NCI-H2107 treated with DMSO at 0.1 percent for 48 hours (cell line): ENCODE measurements at regions not wholly inside any gene's neighbourhood (a gene's known extent, or its start where the extent isn't known, plus 50 kb on each side); places are given as distances from the start of the nearest gene placed in this dataset.

ENCODE experiments used
- DNase-seq: peaks from one replicate; lab custom pipeline; 2025; ENCODE audit not compliant: unreplicated experiment; lab: John Stamatoyannopoulos, UW

DNA sequence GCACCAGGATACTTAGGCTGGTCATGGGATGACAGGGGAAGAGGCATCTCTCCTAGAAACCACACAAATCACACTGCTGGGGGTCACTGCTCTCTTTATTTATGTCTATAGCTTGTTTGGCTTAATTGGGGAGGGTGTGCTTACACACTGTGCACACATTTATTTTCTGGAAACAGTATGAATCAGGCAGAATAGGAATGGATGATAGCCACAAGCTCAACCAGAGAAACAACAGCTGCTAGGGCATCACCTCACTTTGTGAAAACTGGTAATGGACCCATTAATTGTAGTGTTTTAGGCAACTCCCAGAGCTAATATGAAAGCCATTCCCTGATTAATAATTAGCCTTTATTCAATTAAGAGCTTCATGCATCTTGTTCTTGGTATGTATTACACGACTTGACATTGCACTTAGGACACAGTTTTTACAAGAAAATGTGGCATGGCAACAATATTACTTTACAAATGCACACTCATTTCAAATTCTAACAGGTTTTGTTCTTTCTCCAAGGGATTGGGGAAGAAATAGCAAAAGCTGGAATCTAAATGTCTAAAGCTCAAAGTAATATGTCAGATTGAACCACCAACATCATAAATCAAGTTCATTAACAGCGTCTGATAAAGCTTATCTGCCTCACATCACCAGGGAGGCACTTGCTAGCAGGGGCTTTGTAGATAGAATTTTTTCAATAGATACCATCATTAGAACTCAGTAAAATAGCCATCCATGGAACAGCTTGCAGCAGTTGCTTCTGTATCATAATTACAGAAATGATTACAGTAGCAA, 361.9 kb upstream of the FSHR start:
- DNase-seq: no peak

GRCh38 chr2:49514201-49514600, 359.9 kb upstream of the FSHR start:
- no peak for DNase-seq

- peak; percentile 20 for DNase-seq
Observed at GRCh38 chr2:49490710-49491109, 336.4 kb upstream of the FSHR start.

DNA sequence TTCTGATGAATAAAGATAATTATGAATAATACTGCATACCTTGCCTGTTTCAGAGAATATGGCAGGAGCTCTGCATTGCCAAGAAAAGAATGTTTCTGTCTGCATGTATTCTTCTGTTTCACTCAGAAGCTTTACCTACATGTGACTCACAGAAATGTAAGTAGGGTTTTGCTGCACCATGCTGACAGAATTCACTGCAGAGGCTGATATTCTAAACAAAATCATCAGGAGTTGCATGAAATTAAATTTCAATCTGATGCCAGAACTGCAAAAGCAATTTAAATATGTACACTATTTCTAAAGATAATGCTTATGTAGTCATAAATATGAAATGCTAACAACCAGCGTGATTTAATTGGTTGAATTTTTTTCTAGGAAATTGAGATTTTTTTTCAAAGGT, 332.8 kb upstream of the FSHR start:
- no peak for DNase-seq

- DNase-seq: no peak
Observed at GRCh38 chr2:49480520-49480919, 326.2 kb upstream of the FSHR start.

DNA sequence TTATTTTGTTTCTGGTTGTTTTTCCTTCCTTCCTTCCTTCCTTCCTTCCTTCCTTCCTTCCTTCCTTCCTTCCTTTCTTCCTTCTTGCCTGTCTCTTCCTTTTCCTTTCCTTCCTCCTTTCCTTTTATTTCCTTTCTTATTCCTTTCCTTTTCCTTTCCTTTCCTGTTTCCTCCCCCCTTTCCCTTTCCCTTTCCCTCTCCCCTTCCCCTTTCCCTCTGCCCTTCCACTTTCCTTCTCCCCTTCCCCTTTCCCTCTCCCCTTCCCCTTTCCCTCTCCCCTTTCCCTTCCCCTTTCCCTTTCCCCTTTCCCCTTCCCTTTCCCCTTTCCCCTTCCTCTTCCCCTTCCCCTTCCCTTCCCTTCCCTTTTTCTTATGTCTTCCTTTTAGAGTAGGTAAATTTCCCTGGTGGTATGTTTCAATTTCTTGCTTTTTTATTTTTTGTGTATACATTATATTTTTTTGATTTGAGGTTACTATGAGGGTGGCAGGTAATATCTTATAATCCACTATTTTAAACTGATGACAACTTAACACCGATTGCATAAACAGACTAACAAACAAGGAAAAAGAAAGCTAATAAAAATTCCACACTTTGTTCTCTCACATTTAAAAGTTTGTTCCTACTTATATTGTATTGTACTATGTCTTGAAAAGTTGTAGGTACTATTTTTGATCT, 311.0 kb upstream of the FSHR start:
- no peak for DNase-seq

DNA sequence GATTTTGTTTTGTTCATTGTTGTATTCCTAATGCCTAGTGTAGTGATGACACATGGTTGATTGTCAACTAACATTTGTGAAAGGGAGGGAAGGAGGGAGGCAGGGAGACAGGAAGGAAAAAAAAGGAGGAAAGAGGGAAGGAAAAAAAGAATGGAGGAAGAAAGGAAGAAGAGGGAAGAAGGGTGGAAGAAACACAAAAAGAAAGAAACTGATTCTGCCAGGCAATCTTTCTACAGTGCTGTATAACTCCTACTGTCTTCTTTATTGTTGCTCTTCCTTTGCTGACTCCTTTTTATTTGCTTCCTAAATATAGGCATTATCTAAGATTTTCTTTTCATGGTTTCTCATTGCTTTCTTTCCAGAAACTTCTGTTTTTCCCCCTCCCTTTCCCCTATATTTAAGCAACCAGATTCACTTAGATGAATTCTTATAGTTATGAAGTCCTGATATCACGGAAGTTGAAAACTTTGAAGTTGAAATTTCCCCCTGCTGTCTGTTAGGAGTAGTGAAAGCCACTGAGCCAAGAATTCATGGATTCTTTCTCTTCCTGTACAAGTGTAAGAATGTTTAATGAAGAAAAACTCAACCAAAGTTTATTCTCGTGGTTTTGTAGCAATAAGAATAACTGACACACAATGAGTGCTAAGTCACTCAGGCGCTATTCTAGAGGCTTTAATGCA, 305.1 kb upstream of the FSHR start:
- DNase-seq: no peak

DNA sequence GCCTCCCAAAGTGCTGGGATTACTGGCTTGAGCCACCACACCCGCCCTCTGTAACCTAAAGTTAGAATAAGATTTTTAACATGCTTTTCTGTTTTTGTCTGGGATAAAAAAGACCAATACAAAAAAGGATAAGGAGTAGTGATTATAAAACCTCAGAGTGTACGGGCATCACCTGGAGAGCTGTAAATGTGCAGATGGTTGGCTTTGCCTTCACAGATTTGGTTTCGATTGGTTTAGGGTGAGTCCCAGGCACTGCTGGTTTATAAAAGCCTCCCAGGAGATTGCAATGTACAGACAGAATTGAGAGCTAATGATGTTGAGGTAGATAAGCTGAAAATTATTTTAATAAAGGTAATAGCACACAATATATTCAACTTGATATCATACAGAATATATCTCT, 289.7 kb upstream of the FSHR start:
- DNase-seq: no peak

DNA sequence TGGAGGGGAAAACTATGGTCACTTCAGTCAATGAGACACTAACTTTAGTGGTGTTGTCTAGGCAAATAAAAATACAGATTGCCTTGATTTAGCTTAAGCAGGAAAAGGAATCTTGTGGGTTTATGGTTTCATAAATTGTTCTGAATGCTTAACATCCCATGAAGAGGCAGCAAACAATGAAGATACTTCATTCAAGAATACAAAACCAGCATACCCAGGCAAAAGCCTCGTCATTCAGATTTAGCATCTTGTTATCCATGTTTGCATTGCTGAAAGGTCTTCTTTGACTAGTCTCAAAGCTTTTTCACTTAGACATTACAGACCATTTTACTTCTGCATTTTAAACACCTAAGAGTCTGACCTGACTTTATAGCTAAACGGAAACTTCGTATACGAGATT, 272.7 kb upstream of the FSHR start:
- no peak for DNase-seq

DNA sequence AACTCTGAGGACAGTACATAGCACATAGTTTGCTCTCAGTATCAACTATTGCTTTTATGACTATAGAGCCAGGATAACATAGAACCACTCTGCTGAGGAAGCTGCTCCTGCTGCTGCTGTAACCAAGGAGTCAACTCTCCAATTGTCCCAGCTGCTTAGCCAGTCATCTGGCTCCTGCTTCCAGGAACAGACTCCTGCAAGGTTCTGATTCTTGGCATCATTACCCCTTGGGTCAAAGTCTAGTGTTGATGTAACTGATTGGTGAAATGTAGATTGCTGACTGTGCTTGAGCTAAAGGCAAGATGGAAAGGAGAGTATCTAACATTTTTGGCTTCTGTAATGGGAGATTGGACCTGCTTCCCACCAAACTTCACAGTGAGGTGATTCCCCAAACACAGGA, 261.9 kb upstream of the FSHR start:
- no peak for DNase-seq

DNA sequence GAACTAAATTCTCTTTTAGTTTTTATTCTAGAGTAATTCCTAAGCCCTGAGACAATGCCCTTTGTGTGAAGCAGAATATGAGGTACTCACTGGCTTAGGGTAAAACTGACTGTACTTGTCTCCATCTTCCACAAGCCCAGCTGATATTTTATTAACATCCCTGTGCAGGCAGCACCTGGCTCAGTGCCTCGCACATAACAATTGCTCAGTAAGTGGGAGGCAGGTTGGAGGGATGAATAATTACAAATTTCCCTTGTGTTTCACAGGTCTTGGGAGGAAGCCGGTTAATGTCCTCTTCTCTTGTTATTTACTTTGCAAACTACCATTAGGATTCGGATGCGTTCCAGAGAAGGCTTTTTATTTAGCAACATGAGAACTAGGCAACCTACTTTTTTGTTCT, 249.8 kb upstream of the FSHR start:
- peak; percentile 29 for DNase-seq

GRCh38 chr2:49403637-49404036, 249.3 kb upstream of the FSHR start:
- peak; percentile 20 for DNase-seq

GRCh38 chr2:49379406-49379805, 225.1 kb upstream of the FSHR start:
- no peak for DNase-seq

DNA sequence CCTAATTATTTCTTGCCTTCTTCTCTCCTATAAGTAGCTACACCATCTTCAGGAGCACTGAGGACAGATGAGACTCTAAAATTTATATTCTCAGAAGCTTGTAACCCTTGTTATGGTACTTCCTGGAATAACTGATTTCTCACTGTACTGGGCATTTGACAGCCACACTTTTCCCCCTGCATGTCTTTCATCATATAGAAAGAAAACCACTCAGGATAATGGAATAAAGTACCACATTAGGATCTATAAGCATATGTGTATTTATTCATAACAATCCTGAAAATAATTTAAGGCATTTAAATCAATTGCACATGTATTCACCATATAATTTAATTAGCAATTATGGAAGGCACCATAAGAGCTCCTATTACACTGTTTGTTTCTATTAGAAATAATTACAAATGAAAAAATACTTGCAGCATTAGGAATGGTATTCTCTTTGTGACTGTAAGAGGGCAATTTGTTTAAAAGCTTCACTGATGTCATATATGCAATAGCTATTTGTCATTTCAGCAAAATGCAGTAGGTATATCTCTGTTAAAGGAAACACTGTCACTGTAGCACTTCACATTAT, 216.9 kb upstream of the FSHR start:
- no peak for DNase-seq

DNA sequence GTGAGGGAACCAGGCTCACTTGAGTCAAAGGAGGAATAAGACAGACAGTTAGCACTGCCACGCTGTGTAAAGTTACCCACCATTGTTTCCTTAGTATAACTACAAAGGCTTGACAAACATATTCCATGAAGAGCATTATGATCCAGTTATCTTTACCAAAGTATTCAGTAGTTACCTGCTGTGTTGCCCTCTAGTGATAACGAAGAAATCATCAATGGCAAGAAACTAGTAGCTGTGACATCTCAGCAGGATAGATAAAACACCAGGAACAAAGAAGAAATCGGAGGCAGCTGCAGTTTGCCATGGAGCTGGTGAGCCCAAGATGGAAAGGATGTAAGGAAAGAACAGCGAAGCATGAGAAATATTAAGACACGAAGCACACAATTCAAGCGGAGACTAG, 215.3 kb upstream of the FSHR start:
- no peak for DNase-seq

- no peak for DNase-seq
Observed at GRCh38 chr2:49369101-49369500, 214.8 kb upstream of the FSHR start.

DNA sequence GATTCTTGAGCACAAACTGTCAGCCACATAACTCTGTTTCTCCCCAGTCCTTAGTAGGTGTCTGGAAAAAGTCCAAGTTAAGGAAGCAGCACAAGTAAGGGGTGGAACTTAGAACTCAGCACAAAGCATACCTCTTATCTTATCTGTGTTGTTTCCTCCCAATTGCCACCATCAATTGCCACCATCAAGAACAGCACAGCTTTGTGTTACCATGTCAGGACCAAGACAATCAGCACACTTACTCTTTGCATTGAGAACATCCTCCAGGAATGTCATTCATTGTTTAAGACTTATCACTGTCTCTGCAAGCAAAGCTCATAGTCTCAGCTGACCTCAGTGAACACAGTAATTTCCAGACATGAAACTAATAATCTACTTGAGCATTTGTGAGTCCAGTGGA, 212.7 kb upstream of the FSHR start:
- no peak for DNase-seq

DNA sequence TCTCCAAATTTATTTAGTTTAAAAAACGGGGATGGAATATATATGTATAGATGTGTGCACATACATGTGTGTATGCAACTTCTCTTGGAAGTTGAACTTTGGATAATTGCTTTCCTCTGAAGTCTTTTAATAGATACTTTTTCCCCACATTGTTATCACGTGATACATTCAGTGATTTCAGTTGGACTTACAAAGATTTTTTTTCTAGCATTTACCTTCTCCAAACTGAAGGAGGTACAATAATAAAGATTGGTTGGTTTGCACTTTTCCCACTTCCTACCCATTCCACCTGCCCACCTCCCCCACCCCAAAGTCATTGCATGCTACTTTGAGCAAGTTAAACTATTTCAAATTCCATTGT, 206.1 kb upstream of the FSHR start:
- DNase-seq: no peak

GRCh38 chr2:49359721-49360406, 205.5 kb upstream of the FSHR start:
- no peak for DNase-seq

- no peak for DNase-seq
Observed at GRCh38 chr2:49355611-49356010, 201.3 kb upstream of the FSHR start.

DNA sequence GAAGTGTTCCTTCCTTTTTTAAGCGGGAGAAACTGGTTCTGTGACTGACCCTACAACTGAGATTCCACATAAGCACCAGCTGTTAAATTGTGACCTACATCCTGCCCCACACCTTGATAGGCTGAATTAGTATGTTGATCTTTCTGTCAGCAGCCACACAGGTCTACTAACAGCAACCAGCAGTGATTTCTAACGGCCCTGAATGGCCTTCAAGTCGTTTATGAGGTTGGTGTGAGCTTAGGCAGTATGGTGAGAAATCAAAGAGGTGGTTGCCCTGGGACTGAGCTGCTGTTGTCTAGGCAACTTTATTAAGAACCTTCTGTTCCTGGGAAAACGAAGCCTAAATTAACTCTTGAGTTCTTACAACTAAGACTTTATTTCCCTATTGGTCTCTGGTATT, 197.2 kb upstream of the FSHR start:
- DNase-seq: no peak
